Dedifferentiated amniotic fluid mesenchymal stem cell (primary cell): ENCODE measurements at regions not wholly inside any gene's neighbourhood (a gene's known extent, or its start where the extent isn't known, plus 50 kb on each side); places are given as distances from the start of the nearest gene placed in this dataset.
"Not testable (repeated sequence)": the region's sequence is repeated elsewhere in the genome, so short reads cannot be mapped to it uniquely, and the experiment has no call there.

ENCODE experiments used
- DNase-seq: peaks from one replicate; pipeline ENCODE4 v3.0.0-alpha.2; 2016; ENCODE audit errors: extremely low spot score

GRCh38 chr7:112678626-112679025 lies 111.6 kb downstream of the TMEM168 start:
- DNase-seq, result no peak

- not testable (repeated sequence) for DNase-seq
Measured at GRCh38 chr7:112689466-112690177, 100.6 kb downstream of the TMEM168 start.

DNA sequence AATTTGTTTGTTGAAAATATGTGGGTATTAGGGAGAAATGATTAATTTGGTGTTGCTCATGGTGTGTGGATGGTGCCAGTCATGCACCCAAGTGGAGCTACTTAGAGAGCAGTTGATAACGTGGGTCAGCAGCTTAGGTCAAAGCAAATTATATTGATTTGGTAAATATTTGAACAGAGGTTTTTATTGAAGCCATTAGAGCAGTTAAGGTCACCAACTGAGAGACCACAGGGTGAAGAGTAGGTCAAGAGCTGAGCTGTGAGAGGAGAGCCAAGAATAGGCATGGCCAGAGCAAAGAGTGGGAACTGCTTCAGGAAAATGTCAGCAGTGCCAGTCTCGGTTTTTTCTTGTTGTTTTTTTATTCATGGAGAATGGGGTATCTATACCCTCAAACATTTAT lies 97.9 kb downstream of the TMEM168 start:
- DNase-seq, result no peak

- DNase-seq, result not testable (repeated sequence)
Measured at GRCh38 chr7:112697211-112697610, 93.0 kb downstream of the TMEM168 start.

- DNase-seq, result no peak
Measured at GRCh38 chr7:112699725-112700513, 90.3 kb downstream of the TMEM168 start.

GRCh38 chr7:112701456-112701855 lies 88.7 kb downstream of the TMEM168 start:
- DNase-seq, result no peak

DNA sequence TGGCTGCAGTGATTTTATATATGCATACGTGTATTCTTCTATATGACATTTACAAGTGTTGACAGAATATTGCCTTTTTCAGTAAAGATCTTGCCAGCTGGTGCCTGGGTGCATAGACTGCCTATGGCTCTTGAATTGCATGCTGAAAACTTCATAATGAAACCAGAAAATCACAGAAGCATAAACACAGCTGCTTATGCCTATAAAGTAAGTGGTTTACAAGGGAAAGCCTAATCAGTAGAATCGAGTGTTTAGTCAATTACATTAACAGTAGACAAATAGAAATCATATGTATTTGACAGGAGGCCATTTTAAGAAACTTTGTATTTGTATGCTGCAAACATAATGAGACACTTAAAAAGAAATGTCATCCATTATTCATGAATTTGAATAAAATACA lies 82.5 kb downstream of the TMEM168 start:
- no peak for DNase-seq

- DNase-seq, result no peak
Measured at GRCh38 chr7:112708236-112708635, 82.0 kb downstream of the TMEM168 start.
